ENCODE measurements at regions not wholly inside any gene's neighbourhood (a gene's known extent, or its start where the extent isn't known, plus 50 kb on each side); places are given as distances from the start of the nearest gene placed in this dataset.

DNA sequence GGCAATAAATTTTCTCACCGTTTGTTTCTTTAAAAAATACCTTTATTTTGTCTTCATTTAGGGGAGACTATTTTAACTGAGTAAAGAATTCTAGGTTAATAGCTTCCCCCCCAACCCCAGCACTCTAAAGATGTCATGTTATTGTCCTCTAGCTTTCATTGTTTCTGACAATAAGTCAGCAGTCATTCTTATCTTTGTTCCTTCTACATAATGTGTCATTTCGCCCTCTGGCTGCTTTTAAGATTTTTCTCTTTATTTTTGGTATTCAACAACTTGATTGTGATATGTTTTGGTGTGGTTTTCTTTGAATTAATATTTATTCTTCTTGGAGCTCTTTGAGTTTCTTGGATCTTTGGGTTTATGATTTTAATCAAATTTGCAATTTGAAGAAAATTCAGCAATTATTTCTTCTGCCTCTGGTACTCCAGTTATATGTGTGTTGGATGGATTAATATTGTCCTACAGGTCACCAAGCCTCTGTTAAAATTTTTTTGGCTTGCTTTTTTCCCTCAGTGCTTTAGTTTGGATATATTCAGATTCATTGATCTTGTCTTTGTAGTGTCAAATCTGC lies 64.6 kb upstream of the ELN start:
- POLR2A ChIA-PET, result no interaction called here
- CTCF ChIA-PET, result no interaction called here

DNA sequence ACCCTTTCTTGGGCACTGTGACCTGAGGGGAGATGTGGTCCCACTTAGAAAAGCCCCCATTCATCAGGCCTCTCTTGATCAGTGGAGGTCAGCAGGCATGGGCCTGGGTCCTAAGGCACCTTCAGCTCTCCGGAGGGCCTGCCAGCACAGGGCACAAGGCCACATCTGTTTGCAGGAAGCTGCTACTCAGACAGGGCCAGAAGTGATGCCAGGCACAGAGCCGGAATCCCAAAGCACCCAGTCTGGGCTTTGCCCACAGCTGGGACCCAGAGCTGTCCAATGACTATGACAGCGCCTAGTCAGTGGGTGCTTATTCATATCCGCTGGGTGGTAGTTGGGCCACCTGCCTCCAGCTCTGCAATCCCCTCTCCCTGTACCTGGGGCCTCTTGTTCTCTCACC lies 63.2 kb upstream of the ELN start:
- H3K4me3 ChIP-seq (ENCODE audit: low read depth, low read length), result no peak overlapping the region
- no peak for DNase-seq (ENCODE audit: low read depth, low spot score)
- TF ChIP-seq, protein P1, sequence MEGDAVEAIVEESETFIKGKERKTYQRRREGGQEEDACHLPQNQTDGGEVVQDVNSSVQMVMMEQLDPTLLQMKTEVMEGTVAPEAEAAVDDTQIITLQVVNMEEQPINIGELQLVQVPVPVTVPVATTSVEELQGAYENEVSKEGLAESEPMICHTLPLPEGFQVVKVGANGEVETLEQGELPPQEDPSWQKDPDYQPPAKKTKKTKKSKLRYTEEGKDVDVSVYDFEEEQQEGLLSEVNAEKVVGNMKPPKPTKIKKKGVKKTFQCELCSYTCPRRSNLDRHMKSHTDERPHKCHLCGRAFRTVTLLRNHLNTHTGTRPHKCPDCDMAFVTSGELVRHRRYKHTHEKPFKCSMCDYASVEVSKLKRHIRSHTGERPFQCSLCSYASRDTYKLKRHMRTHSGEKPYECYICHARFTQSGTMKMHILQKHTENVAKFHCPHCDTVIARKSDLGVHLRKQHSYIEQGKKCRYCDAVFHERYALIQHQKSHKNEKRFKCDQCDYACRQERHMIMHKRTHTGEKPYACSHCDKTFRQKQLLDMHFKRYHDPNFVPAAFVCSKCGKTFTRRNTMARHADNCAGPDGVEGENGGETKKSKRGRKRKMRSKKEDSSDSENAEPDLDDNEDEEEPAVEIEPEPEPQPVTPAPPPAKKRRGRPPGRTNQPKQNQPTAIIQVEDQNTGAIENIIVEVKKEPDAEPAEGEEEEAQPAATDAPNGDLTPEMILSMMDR (IDR thresholded peaks at IDR 0.05; ENCODE audit: insufficient read depth, low read length, missing control alignments), result no peak
- ChIA-PET POLR2A (no interaction called here), CTCF (no interaction called here)

More for the DNA sequence above, 64.6 kb upstream of the ELN start:
- TF ChIP-seq, protein P1 (IDR thresholded peaks at IDR 0.05; ENCODE audit: insufficient read depth, low read length, missing control alignments), result no peak
- no peak for DNase-seq (ENCODE audit: low read depth, low spot score)
- no peak overlapping the region for H3K4me3 ChIP-seq (ENCODE audit: low read depth, low read length)

DNA sequence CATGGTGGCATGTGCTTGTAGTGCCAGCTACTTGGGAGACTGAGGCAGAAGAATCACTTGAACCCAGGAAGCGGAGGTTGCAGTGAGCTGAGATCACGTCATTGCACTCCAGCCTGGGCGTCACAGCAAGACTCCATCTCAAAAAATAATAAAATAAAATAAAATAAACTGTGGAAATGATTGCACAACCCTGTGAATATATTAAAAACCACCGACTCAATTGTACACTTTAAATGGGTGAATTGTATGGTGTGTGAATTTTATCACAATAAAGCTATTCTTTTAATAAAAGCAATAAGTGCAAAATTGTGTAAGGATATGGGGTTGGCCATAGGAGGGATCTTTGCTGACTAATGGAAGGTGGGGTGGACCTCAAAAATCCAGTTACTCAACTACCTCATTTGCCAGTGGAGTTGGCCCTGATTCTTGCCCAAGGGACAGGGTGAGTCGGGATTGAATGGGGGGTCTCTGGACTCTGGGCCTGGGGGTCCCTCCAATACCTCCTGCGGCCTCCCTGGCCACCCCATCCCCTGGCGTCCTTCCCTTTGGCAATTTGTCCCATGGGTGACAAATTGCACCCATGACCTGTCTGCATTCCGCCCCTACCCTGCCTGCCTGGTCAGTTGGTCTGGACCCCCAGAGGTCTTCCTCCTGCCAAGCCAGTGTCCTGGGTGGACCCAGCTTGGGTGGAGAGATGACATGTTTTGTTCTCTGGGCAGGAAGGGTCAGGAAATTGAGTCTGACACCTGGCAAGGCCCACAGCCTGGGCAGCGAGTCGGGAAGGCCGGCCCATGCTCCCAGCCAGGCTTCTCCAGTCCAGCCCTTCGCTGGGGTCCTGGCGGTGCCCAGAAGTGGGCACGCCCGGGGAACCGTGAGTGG lies 61.7 kb upstream of the ELN start:
- no peak overlapping the region for H3K4me3 ChIP-seq (ENCODE audit: low read depth, low read length)
- no peak for DNase-seq (ENCODE audit: low read depth, low spot score)
- CTCF ChIA-PET, result interaction anchor here (0.8 kb wide), 1 partner anchor 14 kb away, joined by 3 read pairs; no protein-coding TSS in a partner anchor
- TF ChIP-seq, protein P1 (IDR thresholded peaks at IDR 0.05; ENCODE audit: insufficient read depth, low read length, missing control alignments), result no peak
- POLR2A ChIA-PET, result no interaction called here

DNA sequence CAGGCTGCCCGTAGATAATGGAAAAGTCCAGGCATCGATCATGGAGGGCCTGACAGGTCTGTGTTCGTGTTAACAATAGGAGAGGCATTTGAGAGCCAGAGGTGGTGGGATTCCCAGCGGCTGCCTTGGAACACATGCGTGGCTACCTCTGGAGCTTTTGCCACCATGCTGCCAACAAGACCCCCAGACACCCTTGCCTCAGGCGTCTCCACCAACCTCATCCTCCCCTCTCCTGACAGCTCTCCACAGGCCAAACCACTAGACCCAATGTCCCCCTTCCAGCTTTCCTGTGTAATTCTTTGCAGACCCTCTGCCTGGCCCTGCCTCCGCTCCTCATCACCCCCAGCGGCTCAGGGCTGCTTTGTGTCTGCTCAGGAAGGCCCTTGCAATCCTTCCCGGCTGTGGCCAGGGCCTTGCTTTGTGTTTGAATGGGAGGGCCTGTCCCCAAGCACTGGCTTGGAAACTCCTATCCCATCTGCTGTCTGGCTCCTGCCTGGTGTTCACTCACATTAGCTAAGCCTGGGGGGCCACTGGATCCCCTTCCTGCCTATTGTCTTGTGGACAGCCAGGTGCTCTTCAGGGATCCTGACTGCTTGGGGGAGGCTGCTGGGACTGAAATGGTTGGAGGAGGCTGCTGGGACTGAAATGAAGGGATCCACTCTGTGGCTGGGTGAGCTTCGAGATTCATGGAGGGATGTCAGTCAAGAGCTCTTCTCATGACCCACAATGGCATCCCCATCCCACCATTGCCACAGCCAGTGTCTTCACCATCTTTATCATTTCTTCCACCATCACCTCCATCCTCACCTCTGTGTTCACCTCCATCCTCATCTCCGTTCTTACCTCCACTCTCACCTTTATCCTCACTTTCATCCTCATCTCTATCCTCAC lies 60.8 kb upstream of the ELN start:
- TF ChIP-seq, protein P1 (IDR thresholded peaks at IDR 0.05; ENCODE audit: insufficient read depth, low read length, missing control alignments), result no peak
- CTCF ChIA-PET, result interaction anchor here (2.1 kb wide), 1 partner anchor 12 kb away, joined by 5 read pairs; no protein-coding TSS in a partner anchor
- H3K4me3 ChIP-seq (ENCODE audit: low read depth, low read length), result no peak overlapping the region
- no peak for DNase-seq (ENCODE audit: low read depth, low spot score)
- POLR2A ChIA-PET, result no interaction called here

DNA sequence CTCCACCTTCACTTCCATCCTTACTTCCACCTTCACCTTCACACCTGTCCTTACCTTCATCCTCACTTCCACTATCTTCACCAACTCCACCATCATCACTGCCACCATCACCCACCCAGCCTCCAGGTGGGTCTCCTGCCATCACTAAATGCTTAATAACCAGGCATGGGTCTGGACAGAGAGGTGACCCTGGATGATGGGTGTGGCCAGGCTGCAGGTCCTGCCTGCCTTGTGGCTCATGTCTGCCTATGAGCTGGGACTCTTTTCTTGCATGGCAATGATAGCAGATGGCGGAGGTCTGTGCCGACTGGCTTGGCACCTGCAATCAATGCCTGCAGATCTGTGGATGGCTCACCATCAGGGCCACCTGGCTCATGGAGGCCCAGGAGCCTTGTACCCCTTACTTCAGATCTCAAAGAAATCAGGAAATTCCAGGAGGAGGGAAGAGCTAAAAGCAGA lies 60.1 kb upstream of the ELN start:
- H3K4me3 ChIP-seq (ENCODE audit: low read depth, low read length), result no peak overlapping the region
- no peak for DNase-seq (ENCODE audit: low read depth, low spot score)
- ChIA-PET POLR2A (no interaction called here), CTCF (interaction anchor here (1.0 to 2.1 kb wide), 2 partner anchors 11 to 57 kb away, joined by 3 to 5 read pairs; no protein-coding TSS in a partner anchor)
- TF ChIP-seq, protein P1 (IDR thresholded peaks at IDR 0.05; ENCODE audit: insufficient read depth, low read length, missing control alignments), result no peak
